HuH-7 (cell line): ENCODE measurements at regions not wholly inside any gene's neighbourhood (a gene's known extent, or its start where the extent isn't known, plus 50 kb on each side); places are given as distances from the start of the nearest gene placed in this dataset.
A peak's percentile ranks its signal among the peaks of the same experiment; 100 is the strongest.
"Not testable (repeated sequence)": the region's sequence is repeated elsewhere in the genome, so short reads cannot be mapped to it uniquely, and the experiment has no call there.

Experiments used
- DNase-seq: peaks from one replicate; pipeline ENCODE4 v3.0.0; 2011; ENCODE audit warnings: low spot score

DNA sequence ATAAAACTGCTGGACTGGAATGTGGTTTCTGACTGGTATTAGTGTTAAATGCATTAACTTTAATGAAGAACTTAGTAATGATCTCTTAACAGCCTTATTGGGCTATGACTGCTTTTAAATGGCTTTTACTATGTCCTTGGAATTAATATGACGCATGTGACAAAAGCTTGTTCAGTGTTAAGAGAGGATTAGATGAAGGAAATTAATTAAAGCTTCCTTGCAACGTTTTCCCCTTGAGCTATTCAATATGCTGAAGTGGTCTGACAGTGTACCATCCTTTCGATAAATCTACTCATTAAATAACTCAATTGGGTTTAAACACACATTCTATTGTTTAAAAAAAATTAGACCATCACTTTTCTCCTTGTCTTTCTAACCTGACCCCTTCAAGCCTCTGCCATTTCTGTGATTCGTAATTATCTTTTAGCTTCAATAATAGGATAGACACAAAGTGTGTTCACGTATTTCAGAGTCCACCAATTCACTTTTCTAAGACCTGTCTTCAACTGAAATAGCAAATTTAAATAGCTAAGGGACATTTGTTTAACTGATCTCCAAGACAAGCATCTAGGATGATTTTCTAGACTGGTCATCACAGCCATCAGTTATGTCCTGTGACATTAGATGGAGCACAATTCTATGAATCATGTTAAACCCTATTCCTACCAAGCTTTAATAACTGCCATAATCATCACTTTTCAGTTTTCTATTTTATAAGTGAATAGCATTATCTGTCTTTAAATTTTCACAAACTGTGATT, 1258.0 kb upstream of the CDH9 start:
- DNase-seq = no peak

DNA sequence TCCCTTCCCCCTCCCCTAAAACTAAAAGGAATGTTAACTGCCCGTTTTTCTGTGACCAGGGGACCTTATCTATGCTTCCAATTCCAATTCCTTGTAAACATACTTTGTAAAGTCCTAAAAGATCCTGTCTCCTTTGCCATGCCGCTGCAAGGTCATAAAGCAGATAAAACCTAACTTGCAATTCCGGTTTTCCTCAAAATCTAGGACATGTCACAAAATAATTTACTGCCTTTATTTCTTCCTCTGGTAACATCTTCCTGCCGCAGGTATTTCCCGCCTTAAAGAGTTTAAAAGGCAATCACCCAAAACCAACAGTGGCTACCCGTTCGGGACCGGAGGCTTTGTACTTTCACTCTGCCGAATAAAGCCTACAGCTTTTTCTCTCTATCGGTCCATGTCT, 1248.6 kb upstream of the CDH9 start:
- DNase-seq = not testable (repeated sequence)

DNA sequence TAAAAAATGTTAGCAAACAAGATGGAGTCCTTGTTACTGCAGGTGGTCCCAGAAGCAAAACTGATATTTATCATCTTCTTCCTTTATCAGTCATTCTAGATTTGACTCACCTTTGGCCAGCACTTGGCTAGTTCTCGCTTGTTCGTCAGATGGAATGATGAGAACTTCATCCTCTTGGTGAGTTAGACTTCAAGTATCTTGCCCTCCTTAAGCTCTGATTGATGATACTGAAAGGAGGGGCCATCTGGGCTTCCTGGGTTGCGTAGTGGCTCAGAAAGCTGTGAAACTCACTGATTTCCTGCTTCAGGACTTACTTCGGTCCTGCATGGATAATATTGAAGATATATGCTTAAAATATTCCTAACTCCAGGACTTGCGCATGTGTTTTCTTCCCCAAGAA, 1248.2 kb upstream of the CDH9 start:
- no peak for DNase-seq

DNA sequence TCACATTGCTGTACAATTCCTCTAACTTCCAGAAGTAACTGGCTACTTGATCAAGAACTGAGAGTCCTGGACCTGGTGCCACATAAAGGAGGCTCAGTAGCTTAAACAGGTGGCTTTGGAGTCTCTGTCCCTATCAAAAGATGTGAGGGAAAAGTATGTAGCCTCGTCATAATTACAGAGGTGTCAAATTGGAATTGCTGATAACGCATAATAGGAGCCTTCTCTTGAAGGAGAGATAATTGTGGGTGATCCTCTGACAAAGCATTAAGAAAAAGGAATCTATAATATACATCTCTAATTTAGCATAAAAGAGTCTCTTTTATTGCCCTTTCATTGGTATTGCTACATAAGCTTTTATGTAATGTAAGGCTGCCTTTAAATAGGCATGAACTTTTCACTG, 1246.4 kb upstream of the CDH9 start:
- DNase-seq = no peak

DNA sequence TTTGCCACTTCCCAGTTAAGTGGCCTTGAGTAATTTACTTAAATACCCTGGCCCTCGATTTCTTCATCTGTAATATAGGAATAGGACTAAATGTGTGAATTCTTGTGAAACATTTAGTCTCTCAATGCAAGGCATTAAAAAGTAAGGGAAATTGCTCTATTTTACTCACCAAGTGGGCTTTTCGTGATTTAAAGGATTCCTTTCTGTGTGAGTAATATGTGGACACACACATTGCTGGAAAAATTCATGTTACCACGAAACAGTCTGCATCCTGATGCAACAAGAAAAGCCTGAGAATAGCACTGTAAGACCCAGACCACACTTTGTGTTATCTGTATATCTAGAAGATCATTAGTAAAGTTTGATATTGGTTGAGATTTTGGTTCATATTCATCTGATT, 1243.0 kb upstream of the CDH9 start:
- no peak for DNase-seq

DNA sequence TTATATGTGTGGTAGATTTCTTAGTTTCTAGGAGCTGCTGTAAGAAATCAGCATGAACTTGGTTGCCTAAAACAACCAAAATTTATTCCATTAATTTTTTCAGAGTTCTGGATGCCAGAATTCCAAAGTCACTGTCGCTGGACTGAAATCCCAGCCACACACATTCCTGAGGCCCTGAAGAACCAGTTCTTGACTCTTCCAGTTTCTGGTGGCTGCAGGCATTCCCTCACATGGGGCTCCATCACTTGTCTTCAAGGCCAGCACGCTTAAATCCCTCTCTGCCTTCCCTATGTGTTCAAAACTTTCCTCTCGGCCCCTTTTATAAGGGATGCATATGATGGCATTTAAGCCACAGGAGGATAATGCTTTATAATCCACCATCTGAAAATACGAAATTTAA, 1237.5 kb upstream of the CDH9 start:
- DNase-seq = no peak

DNA sequence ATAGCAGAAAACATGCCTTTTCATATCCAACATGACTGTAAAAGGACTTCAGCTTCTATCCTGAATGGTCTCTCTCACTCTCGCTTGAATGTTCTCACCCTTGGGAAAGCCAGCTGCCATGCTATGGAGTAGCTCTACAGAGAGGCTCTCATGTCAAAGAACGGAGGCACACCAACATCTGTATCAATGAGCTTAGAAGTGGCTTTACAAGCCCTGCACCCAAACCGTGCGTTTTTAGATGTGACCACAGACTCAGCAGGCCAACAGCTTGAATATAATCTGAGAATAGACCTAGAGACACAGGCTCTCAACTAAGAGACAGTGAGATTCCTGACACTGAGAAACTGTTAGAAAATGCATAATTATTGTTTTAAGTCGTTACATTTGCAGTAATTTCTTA, 1231.6 kb upstream of the CDH9 start:
- no peak for DNase-seq

DNA sequence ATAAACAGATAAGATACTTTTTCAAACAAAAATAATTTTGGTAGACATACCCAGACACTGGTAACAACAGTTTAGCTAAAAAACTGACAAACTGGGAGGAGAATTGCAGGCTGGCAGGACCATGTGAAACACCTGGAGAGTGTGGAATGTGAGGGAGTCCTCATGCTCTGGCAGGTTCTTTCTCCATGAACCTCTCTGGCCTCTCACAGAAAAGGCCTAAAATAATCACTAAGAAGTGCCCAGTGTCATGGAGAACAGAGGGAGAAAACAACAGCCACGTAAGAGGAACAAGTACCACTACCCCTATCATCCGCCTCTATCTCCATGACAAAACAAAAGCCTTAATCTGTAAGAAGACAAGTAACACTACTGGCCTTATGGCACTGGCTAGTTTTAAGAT, 1227.5 kb upstream of the CDH9 start:
- DNase-seq = no peak

DNA sequence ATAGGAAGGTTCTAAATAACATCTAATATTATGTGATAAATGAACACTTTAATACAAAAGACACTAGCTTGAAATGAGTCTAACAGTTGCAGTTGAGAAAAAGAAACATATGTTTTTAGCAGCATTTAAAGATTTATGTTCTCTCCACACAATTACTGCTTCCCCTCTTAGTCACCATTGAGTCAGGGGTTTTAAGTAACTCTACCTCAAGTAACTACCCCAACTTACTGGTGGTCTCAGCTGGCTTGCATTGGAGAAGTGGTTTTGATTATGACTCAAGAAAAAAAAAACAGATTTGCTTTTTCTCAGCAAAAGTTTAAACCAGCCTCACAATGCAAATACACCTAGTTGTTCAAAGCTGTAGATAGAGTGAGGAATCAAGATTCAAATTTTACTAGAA, 1216.5 kb upstream of the CDH9 start:
- DNase-seq = no peak

DNA sequence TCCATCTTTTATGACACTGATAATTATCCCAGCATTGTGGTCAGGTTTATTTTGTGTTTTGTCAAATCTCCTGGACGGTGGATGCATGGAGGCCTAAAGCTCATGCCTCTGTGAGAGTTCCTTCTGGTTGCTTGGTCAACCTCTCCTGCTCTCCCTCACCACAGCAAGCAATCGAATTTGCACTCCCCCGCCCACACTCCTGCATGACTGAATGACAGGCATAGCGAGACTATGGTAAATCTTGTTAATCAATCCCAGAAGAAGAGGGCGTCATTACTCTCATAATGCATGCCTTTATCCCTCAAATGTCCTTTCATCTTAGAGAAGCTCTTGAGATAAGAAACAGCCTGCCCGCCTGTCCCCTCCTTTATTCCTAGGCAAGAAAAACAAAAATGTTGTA, 1215.0 kb upstream of the CDH9 start:
- DNase-seq = no peak

DNA sequence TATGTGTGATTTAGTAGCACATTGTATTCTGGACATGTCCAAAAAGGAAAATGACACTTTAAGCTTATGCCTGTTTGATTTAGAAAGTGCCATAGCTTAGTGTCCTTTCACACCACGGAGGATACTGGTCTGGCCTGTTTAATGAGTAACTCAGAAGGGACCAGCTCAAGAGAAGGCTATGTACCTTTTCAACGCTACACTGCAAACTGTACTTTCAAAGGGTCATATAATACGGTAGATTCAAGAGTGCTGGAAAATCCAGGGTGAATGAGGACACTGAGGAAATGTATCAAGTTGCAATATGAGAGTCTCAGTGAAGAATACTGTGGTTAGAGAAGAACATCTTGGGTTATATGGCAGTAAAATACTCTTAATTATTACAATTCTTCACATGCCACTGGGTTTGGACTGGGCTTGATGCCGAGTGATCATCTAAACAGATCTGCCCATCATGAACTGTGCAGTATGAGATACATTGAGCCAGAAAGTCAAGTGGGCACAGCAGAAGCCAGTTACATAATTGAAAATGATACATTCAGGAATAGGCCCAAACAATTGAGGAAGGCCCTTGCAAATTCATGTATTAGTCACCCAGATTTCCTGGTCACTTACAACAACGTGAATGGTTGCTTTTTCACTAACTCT, 1211.5 kb upstream of the CDH9 start:
- DNase-seq = peak; percentile 2

DNA sequence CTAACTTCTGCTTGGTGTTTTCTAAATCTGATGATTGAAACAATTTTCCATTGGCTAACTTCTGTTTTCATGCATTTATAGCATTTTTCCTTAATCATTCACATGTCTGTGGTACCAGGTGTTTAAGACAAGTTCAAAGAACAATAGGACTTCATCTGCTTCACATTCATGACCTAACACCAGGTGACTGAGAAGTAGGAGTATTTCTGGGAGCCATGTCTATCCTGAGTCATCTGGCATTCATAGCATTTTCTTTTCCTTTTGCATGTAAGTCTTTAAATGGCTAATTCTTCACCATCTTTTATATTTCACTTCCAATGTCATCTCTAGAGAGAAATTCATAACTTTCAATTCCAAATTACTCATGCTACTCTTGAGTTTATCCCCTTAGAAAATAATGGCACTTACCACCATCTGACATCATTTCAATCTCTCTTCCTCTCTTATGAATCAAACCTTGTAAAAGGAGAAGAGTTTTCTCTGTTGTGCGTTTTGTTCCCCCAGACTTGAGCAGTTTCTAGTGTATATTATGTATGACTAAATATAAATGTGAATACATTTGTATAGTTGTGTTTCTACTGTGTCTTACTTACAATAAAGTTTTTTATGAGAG, 1196.1 kb upstream of the CDH9 start:
- DNase-seq = no peak

DNA sequence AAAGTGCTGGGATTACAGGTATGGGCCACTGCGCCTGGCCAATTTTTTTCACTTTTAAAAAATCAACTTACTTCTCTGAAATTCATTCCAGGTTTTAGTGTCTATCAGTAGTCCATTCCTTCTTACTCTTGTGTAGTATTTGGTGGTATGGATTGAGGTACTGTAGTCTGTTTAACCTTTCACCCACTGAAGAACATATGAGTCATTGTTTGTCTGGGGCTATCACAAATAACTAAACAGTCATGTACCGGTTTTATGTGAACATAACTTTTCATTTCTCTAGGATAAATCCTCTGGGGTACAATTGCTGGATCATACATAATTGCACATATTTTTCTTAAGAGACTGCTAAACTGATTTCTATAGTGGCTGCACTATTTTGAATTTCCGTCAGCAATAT, 1188.0 kb upstream of the CDH9 start:
- DNase-seq = no peak

DNA sequence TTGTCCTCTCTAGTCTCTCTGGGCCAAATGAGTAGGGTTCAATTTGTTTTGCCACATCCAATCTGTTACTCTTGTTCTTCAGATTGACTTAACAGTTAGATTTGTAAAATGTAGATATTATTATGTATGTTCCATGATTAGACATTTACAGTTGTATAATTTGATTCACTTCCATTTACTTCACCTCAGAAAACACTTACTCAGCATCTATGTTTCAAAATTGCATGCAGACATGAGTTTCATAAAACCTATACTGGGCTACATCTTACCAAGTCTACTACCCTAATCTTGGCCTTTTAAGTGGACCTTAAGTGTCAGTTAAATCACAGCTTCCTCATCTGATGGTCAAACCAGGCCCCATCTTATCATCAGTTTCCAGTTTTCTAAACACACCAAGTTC, 1181.2 kb upstream of the CDH9 start:
- no peak for DNase-seq

DNA sequence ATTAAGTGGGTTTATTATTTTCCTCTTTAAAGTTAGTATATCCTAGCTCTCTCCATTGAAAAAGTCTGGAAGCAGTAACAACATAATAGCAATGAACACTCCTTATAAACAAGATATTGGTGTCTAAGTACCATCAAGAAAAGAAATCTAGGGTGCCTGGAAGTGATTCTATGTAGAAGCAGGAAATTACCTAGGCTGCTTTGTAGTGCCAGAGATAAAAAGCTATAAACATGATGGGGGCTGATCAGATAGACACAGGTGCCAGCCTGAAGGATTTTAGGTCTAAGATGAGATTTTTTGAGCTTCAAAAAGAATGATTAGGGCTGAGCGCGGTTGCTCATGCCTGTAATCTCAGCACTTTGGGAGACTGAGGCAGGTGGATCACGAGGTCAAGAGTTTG, 1179.3 kb upstream of the CDH9 start:
- DNase-seq = no peak

DNA sequence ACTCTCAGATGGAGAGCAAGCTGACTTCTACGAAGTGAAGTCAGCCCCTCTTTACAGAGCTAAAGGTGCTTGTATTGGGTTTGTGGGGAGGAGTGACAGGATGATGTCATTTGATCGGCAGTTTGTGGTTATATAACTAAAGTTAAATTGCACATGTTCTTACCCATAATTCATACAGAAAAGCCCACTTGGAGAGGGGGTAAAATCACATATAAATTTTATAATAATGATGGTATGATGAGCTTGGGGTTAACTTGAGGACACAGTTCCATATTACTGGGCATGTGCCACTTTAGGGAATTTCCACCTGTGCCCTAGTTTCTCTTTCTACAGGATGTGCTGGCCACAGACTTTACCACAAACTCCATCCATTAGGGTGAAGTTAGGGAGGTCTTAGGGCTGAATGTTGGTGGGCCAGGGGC, 1178.6 kb upstream of the CDH9 start:
- no peak for DNase-seq

DNA sequence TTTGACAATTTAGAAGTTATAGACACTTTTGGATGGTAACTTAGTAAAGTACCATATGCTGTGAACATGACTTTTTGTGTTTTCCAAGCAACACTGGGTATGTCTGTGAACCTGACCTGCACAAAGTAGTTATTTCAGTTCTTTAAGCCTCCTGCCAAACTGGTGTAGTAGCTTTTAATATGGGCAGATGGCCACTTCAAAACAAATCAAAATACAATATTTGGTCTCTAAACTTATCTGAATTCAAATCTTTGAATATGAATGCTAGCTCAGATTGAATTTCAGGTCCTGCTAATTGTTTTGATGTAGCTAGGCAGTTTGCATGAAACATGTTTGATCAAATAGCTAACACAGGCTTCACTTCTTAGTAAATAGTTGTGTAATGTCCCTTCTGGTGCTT, 1176.7 kb upstream of the CDH9 start:
- DNase-seq = no peak

DNA sequence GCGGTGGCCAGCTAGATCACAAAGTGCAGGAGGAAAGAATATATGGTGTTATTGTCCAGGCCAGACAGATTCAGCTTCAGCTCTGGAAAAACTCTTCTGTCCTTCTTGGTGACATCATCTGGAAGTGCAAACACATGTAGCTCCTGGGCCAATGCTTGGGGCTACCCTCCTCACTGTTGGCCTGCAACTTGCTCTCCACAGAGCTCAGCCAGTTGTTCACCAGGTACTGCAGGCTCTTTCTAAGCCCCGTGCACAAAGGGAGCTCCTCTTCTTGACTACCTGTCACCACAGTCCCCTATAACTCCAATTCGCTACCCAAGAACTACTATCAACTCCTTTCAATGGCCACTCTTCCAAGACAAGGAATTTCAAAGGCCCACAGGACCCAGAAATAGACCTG, 1175.9 kb upstream of the CDH9 start:
- DNase-seq = no peak

DNA sequence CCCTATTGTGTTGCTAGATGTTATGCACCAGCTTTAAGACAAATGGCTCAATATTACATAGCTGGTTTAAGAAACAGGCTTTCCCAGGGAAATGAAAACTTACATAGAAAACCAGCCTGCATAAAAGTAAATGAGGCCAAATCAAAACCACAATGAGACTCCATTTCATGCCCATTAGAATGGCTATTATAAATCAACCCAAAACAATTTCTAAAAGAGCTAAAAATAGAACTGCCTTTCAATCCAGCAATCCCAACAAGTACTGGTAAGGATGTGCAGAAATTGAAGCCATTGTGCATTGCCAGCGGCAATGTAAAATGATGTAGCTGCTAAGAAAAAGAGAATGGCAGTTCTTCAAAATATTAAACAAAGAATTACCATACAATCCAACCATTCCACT, 1170.0 kb upstream of the CDH9 start:
- DNase-seq = no peak

DNA sequence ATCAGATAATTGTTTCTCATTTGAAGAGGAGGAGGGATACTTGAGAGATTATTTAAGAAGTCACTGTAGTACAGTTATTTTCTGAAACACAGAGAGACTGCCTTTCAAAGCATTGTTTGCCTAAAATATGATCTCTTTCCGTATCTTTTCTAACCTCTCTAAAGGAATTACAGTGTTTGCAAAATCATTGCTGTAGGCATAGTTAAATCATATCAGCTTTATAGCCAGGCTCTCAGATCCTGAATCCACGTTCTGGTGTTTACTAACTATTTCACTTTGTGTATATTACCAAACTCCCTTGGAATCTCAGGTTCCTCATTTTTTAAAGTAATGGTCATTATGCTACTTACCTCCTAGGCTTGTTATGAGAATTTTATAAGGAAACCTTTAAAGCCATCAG, 1151.6 kb upstream of the CDH9 start:
- no peak for DNase-seq

DNA sequence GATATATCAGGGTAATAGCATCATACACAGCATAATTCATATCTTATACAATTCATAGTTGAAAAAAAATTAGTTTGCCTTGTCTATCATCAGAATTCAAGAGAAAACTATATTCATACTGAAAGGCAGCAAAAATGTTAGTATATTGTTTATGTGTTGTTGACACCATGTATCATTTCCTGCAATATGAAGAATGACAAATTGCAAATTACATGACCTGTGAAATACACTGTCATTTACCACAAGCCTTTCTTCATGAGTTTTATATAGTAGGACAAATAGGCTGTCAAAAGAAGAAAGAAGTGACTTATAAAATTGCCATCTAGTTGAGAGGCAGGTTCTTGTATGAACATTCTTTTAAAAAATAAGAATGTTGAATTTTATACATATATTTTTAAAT, 1136.3 kb upstream of the CDH9 start:
- DNase-seq = no peak

DNA sequence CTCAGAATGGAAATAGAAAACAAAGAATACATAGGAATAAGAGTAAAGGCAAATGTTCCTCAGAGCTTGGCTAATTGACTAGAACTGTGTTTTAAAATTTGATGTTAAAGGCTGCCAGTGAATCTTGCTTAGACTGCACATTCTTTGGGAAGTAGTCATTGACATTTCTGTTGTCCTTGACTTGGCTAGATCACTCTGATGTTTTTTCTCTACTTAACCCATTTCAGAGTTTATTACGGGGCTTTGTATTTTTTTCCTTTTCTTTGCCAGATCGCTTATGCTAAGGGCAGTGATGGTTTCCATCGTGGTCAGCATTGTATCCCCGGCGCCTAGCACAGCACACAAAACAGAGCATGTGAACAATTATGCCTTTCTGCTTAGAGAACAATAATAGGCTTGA, 1126.7 kb upstream of the CDH9 start:
- DNase-seq = no peak

DNA sequence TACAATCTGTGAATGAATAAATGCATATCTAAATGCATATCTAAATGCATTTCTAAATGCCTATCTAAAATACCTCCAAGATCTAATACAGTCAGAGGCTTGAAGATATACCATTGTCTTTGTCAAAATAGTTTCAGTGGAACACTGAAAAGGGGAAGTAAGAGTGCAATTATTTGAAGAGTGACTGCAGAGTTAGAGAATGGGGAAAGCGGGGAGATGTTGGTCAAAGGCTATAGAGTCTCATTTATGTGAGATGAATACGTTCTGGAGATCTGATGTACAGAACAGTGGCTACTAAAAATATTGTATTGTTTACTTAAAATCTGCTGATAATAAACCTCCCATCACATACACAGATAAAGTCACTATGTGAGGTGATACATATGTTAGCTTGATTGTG, 1126.2 kb upstream of the CDH9 start:
- DNase-seq = no peak

DNA sequence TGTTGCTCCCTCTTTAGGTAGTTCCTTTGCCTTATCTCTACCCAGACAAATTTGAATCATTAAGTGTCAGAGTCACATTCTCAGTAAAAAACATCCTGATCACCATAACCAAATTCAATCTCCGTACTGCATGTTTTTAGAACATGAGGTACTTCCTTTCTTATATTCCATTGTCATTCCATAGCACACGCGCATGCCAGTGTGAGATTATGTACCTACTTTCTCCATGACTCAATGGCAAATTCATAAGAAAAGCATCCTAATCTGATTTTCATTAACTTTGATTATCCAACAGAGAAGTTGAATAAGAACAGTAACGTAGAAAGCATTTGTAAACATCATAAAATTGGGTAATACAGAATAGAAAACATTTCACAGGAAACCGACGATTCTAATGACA, 1118.6 kb upstream of the CDH9 start:
- DNase-seq = no peak
